ENCODE measurements at regions not wholly inside any gene's neighbourhood (a gene's known extent, or its start where the extent isn't known, plus 50 kb on each side); places are given as distances from the start of the nearest gene placed in this dataset.

DNA sequence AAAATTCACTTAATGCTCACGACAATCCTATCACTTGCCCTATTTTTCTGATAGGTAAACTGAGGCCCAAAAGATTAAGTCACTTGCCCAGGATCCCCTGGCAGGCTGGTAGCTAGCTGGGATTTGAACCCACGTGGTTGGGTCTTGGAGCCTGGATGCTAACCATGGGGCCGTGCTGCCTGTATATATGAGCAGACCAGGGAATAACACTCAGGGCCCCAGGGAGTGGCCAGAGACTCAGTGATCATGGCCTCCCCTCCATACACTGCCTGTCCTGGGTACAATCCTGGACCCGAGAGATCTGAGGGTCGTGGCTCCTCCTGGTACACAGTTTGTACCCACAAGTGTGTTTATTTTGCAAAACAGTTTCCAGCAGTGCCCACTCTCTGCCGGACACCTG lies 116.9 kb upstream of the PTPN1 start:
- TF ChIP-seq, protein P1, sequence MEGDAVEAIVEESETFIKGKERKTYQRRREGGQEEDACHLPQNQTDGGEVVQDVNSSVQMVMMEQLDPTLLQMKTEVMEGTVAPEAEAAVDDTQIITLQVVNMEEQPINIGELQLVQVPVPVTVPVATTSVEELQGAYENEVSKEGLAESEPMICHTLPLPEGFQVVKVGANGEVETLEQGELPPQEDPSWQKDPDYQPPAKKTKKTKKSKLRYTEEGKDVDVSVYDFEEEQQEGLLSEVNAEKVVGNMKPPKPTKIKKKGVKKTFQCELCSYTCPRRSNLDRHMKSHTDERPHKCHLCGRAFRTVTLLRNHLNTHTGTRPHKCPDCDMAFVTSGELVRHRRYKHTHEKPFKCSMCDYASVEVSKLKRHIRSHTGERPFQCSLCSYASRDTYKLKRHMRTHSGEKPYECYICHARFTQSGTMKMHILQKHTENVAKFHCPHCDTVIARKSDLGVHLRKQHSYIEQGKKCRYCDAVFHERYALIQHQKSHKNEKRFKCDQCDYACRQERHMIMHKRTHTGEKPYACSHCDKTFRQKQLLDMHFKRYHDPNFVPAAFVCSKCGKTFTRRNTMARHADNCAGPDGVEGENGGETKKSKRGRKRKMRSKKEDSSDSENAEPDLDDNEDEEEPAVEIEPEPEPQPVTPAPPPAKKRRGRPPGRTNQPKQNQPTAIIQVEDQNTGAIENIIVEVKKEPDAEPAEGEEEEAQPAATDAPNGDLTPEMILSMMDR (IDR thresholded peaks at IDR 0.05; ENCODE audit: extremely low read depth, missing control alignments), result no peak
- no peak for DNase-seq (ENCODE audit: low spot score)

DNA sequence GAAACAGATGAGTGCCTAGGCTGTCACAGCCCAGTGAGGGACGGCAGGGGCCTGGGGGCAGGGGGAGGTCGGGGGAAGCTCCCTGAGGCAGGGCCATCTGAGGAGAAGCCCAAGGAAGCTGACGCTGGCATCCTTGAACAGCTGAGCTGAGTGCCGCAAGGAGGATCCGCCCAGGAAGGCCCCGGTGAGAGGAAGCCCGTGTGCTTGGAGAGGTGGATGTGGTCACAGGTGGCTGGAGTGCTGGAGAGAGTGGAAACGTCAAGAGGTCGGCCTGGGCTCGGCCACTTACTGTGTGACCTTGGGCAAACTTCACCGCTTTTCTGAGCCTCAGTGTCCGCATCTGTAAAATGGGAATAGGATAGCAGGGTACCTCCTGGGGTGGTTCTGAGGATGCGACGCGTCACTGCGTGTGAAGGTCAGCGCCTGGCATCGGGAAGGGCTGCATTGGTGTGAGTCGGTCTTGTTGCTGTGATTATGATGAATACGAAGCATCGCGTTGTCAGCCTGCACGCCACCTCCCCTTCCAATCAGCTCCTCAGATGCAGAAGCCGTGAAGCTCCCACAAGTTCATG lies 116.1 kb upstream of the PTPN1 start:
- TF ChIP-seq, protein P1 (IDR thresholded peaks at IDR 0.05; ENCODE audit: extremely low read depth, missing control alignments), result no peak
- no peak for DNase-seq (ENCODE audit: low spot score)

DNA sequence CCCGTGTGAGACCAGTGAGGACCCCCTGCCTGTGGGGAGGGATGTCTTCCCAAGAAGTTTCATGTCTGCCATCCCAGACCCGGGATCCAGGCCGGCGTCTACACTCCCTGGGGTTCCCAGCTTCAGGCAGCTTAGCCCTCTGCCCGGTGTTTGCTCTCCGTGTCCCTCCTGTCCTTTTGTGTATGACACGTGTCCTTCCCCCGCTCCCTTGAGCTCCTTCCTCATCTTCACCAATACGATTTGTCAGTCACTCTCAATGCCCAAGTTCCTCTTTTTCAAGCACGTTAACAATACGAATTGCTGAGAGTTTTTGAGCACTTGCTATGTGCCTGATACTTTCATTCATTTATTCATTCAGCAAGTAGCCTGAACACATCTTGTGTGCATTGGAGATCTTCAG lies 115.6 kb upstream of the PTPN1 start:
- DNase-seq (ENCODE audit: low spot score), result no peak
- TF ChIP-seq, protein P1 (IDR thresholded peaks at IDR 0.05; ENCODE audit: extremely low read depth, missing control alignments), result no peak

DNA sequence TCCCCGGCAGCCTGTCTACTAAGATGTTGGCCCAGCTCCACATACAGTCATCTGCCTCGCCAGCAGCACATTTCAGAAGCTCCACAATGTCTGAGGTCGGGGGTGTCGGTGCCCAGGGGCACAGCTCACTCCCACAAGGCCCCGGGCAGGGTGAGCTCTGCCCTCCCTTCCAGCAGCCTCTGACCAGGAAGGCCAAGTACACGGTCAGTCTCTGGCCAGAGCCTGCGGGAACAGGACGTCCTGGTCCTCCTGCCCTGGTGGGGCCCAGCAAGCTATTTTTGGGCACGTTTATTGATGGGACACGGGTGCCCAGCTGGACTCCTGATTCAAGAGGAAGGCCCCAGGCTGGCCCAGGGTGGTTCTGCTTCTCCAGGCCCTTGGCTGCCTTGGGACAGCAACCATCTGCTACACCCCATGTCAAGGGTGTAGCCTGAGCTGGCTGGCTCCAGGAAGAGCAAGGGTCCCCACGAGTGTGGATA lies 114.9 kb upstream of the PTPN1 start:
- TF ChIP-seq, protein P1 (IDR thresholded peaks at IDR 0.05; ENCODE audit: extremely low read depth, missing control alignments), result no peak
- DNase-seq (ENCODE audit: low spot score), result no peak

DNA sequence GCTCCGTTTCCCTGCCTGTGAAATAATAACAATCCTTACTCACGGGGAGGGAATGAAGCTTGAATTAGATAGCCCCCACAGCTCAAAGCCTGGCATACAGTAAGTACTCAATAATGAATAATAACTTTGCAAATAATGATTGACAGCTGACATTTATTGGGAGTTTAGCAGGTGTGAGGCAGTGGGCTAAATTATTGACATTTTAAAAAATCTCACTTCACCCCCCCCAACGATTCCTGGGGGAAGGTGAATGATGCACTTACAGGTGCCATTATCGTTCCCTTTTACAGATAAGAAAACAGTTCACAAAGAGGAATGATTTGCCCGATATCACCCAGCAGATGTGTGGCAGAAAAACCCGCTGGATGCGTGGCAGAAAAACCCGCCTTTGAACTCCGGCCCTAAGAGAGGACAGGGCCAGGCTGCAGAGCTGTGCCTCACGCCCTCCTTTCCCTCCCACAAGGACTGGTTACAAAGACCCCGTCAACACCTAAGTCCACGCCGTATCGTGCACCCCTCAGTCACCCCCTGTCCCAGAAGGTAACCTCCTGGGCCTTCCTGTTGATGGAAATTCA lies 114.2 kb upstream of the PTPN1 start:
- DNase-seq (ENCODE audit: low spot score), result no peak
- TF ChIP-seq, protein P1 (IDR thresholded peaks at IDR 0.05; ENCODE audit: extremely low read depth, missing control alignments), result no peak

DNA sequence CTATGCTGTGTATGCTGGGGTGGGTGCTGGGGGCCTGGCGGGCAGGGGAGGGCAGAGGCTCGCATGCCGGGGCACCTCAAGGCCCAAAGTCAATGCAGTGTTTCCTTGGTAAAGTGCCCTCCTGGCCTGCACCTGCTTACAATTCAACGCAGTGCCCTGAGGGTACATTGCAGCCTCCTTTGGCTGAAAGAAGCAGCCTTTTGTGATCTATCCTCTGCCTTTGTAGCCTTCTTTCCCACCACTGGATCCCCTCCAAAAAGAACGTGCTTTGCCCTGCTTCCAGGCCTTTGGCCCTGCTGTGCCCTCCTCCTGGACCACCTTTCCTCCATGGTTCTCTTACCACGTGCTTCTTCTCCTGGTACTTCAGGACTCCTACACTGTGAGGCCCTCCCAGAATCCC lies 113.6 kb upstream of the PTPN1 start:
- TF ChIP-seq, protein P1 (IDR thresholded peaks at IDR 0.05; ENCODE audit: extremely low read depth, missing control alignments), result no peak

DNA sequence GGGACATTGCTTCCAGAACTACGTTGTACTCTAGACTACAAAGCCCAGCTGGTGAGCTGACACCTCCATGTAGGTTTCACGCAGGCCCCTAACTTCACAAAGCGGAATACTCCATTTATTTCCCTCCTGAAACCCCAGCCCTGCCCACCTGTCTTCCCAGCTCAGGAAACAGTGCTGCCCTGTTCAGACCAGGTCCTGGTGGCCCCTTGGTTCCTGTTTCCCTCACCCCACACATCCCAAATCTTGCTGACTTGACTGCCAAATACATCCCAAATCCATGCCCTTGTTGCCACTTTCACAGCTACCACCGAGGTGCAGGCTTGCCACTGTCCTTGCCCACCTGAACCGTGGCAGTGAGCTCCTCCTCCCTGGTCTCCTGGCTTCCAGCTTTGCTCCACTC lies 113.1 kb upstream of the PTPN1 start:
- TF ChIP-seq, protein P1 (IDR thresholded peaks at IDR 0.05; ENCODE audit: extremely low read depth, missing control alignments), result no peak
- no peak for DNase-seq (ENCODE audit: low spot score)

More for the DNA sequence above, 113.6 kb upstream of the PTPN1 start:
- no peak for DNase-seq (ENCODE audit: low spot score)
